Small intestine (tissue), 7 donors: ENCODE measurements at regions not wholly inside any gene's neighbourhood (a gene's known extent, or its start where the extent isn't known, plus 50 kb on each side); places are given as distances from the start of the nearest gene placed in this dataset.
"Not testable (repeated sequence)": the region's sequence is repeated elsewhere in the genome, so short reads cannot be mapped to it uniquely, and the experiment has no call there.

Source experiments
- DNase-seq, 2 donors: peaks; one replicate each; pipeline versions ENCODE4 v3.0.0 to v3.0.0-alpha.2; 2013
- FAIRE-seq: peaks from 2 replicates; lab custom pipeline; 2012; peaks lifted over from hg19 to GRCh38; lab: Jason Lieb, UNC
- H3K27ac ChIP-seq, 3 donors: one replicate each; pipeline ENCODE4 v1.5.1; 2013; ENCODE audit warnings: low read length in 2 of 3, mild to moderate bottlenecking in 2 of 3, control low read depth in 1 of 3, inconsistent platforms in 1 of 3, low read depth in 1 of 3, moderate library complexity in 1 of 3
- H3K27me3 ChIP-seq, 3 donors: one replicate each; pipeline ENCODE4 v1.6.1; 2013; ENCODE audit warnings: low read length in 3 of 3, inconsistent platforms in 1 of 3; ENCODE audit not compliant: control insufficient read depth in 3 of 3, insufficient read depth in 3 of 3
- H3K36me3 ChIP-seq, 3 donors: one replicate each; pipeline ENCODE4 v1.6.1; 2013; ENCODE audit warnings: low read length in 3 of 3, inconsistent platforms in 1 of 3, low read depth in 1 of 3, mild to moderate bottlenecking in 1 of 3, moderate library complexity in 1 of 3; ENCODE audit not compliant: control insufficient read depth in 3 of 3, insufficient read depth in 2 of 3
- H3K4me1 ChIP-seq, 3 donors: one replicate each; pipeline ENCODE4 v1.6.1; 2013; ENCODE audit warnings: low read length in 2 of 3, inconsistent platforms in 1 of 3, low read depth in 1 of 3, mild to moderate bottlenecking in 1 of 3, moderate library complexity in 1 of 3; ENCODE audit not compliant: control insufficient read depth in 3 of 3, insufficient read depth in 2 of 3
- H3K4me3 ChIP-seq, 3 donors: one replicate each; pipeline ENCODE4 v1.5.1; 2013; ENCODE audit warnings: low read length in 3 of 3, control low read depth in 1 of 3, inconsistent platforms in 1 of 3, low read depth in 1 of 3, mild to moderate bottlenecking in 1 of 3, moderate library complexity in 1 of 3
- H3K9me3 ChIP-seq, 2 donors: one replicate each; pipeline ENCODE4 v1.6.1; 2013; ENCODE audit warnings: low read depth in 1 of 2, low read length in 1 of 2; ENCODE audit not compliant: control insufficient read depth in 2 of 2, insufficient read depth in 1 of 2
- WGBS, 3 donors: extraction: QIAGEN DNeasy Blood & Tissue Kit; methylation state at CpG; one replicate each; pipeline ENCODE4 v1.1.7; 2013; 5-methylcytosine and 5-hydroxymethylcytosine counted together
- donor health status: healthy with polysubstance abuse.
- donor health status: control.
- donor health status: control.
- donor health status: Bipolar disorder and iron deficiency.
- donor health status: healthy.

DNA sequence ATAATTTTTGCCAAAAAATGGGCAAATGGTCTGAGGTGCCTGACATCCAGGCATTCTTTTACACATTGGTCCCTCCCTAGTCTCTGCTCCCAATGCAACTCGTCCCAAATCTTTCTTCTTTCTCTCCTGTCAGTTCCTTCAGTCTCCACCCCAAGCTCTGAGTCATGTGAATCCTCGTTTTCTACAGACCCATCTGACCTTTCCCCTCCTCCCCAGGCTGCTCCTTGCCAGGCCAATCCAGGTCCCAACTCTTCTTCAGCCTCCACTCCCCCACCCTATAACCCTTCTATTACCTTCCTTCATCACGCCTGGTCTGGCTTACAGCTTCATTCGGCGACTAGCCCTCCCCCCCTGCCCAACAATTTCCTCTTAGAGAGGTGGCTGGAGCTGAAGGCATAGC is 55.3 kb downstream of the BBS10 start:
- H3K4me3 ChIP-seq, H3K27me3 ChIP-seq, H3K27ac ChIP-seq, H3K36me3 ChIP-seq, FAIRE-seq, H3K9me3 ChIP-seq, H3K4me1 ChIP-seq, DNase-seq: not testable (repeated sequence)
- 68 to 78% (median 75%) methylated on average over 5 of the region's 5 CpGs for WGBS, 3 donors

DNA sequence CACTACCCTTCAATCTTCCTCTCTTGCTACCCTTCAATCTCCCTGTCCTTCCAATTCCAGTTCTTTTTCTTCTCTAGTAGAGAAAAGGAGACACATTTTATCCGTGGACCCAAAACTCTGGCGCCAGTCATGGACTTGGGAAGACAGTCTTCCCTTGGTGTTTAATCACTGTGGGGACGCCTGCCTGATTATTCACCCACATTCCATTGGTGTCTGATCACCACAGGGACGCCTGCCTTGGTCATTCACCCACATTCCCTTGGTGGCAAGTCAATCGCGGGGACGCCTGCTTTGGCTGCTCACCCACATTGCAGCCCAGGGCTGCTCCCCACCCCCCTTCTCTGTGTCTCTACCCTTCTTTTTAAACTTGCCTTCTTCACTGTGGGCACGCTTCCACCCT is 55.9 kb downstream of the BBS10 start:
- not testable (repeated sequence) for H3K27ac ChIP-seq, DNase-seq, H3K4me3 ChIP-seq, FAIRE-seq, H3K4me1 ChIP-seq, H3K27me3 ChIP-seq, H3K9me3 ChIP-seq, H3K36me3 ChIP-seq
- 82 to 86% (median 86%) methylated on average over 8 of the region's 8 CpGs for WGBS, 3 donors

DNA sequence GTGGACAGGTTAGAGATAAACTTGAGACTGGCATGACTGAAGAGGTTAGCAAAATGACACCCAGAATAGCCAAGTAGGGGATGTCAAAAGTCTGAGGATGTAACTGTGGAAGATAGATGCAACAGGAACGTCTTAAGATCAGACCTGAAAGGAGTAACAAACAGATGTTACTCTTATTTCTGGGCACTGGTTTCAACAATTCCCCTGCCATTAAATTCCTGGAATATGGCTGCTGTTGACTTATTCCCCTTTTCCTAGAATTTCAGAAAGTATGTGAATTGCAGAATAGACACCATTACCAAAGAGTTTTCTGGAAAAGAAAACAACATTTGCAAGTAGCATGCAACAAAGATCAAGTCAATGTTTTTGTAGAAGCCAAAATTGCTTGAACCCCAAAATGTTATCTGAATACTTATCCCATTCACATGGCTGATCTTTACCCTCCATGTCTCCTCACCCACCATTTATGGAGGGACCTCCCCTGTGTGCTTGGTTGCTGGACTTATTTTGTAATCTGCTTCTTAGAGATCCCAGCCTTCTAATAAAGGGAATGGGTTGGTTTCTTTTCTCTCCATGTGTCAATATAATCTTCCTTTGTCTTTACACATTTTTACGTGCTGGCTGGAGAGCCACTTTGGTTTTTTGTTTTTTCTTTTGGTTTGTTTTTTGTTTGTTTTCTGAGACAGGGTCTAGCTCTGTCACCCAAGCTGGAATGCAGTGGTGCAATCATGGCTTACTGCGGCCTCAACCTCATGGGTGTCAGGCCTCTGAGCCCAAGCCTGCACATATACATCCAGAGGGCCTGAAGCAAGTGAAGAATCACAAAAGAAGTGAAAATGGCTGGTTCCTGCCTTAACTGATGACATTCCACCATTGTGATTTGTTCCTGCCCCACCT is 57.0 kb downstream of the BBS10 start:
- no peaks in the 10 kb centered on the region for H3K4me1 ChIP-seq
- 73 to 81% (median 74%) methylated on average over 3 of the region's 3 CpGs for WGBS, 3 donors
- FAIRE-seq (no peak), DNase-seq (no peak)
- H3K27me3 ChIP-seq: no peaks in the 10 kb centered on the region
- no peak overlapping the region for H3K4me3 ChIP-seq
- H3K36me3 ChIP-seq: no peaks in the 10 kb centered on the region
- H3K9me3 ChIP-seq: no peaks in the 10 kb centered on the region
- no peak overlapping the region for H3K27ac ChIP-seq

DNA sequence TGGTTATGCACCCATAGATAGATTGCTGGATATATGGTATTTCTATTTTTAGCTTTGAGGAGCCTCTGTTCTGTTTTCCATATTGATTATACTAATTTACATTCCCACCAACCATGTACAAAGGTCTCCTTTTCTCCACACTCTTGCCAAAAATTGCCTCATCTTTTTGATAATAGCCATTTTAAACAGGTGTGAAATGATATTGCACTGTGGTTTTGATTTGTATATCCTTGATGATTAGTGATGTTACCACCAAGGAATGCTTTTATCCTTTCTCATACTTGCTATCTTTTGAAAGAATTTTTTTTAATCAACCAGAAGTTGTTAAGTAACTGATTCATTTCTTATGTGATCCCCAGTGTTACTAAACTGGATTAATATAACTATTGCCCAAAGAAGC is 60.0 kb downstream of the BBS10 start:
- H3K27ac ChIP-seq: no peak overlapping the region
- no peak for DNase-seq
- no peaks in the 10 kb centered on the region for H3K9me3 ChIP-seq
- H3K27me3 ChIP-seq: no peaks in the 10 kb centered on the region
- H3K4me1 ChIP-seq: no peaks in the 10 kb centered on the region
- H3K36me3 ChIP-seq: no peaks in the 10 kb centered on the region
- FAIRE-seq: no peak
- no peak overlapping the region for H3K4me3 ChIP-seq

DNA sequence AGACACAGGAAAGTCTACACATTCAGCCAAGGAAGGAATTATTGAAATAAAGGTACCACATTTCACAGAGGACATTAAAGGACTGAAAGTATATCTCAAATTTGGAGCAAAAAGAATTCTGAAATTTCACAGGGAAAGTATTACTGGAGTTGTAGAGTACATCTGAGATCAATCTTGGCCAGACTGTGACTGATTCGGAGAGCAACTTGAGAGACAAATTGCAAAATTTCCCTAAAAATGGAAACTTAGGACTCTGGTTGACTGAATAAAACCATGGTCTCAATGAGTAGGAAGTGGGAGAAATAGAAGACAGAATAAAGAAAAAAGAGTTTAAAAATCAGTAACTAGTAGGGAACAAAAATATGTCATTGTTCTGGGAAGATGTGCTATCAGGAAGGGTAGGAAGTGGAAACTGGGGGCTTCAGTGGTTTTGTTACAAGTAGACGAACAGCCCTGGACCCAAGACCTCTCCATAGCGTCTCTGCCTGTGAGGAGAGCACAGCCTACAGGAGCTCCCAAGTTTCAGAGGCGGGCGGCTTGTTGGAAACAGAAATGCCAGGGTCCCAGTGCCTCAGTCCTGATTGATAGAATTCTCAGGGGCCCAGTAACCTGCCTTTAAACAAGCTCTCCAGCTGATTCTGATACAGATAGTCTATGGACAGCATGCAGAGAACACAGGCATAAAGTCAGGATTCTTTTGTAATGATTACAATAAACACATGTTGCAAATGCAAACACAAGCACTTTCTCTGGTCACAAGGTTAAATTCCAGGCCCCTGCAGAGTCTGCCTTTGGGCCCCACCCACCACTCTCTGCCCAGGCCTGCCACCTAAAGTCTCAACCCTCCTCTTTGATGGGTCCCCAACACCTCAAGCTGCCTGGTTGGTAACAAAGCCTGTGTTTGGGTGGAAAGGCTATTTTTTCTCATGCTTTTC is 63.1 kb downstream of the BBS10 start:
- Histone ChIP-seq H3K36me3 (no peaks in the 10 kb centered on the region), H3K4me1 (no peaks in the 10 kb centered on the region), H3K27ac (no peak overlapping the region), H3K9me3 (no peaks in the 10 kb centered on the region), H3K27me3 (no peaks in the 10 kb centered on the region), H3K4me3 (no peak overlapping the region)
- WGBS, 3 donors: 78 to 85% (median 84%) methylated on average over 5 of the region's 5 CpGs
- DNase-seq: peak in 1 of 2 donors; percentile 2
- FAIRE-seq: no peak

DNA sequence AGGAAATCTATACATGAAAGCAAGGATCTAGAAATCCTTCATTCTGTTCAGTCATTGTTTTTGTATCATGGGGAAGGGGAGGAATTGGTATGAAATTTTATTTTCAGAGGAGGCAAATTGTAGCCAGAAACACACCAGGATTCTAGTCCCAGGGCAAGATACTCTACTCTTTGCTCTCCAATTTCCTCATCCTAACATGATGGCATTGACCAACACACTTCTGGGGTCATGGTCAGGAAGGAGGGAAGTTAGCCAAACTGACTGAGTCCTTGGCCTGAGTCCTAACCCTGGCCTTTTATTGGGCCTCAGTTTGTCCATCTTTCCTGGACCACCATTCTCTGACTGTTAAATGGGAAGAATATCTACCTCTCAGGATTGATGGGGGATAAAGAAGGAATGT is 65.5 kb downstream of the BBS10 start:
- peaks cover 0 to 3% (median 0%) of the 10 kb centered on the region in 3 donors for H3K27me3 ChIP-seq
- no peaks in the 10 kb centered on the region for H3K36me3 ChIP-seq
- no peak overlapping the region for H3K27ac ChIP-seq
- no peaks in the 10 kb centered on the region for H3K4me1 ChIP-seq
- H3K4me3 ChIP-seq: no peak overlapping the region
- FAIRE-seq (no peak), DNase-seq (no peak)
- H3K9me3 ChIP-seq: no peaks in the 10 kb centered on the region

DNA sequence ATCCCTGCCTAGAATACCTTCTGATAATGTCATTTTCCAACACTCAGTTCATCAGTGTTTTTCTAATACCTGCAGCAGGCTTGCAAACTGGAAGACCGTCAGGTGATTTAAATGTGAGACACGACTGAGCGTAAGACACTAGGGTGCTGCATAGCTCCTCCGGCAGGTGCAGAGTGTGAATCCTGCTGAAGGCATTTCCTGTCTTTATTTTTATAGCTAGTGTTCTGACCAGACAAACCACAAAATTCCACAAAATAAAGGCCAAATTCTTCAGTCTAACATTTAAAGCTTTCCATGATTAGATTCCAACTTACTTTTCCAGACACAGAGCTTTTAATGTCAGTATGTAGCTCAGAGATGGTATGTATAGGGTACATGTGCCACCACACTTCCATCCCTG is 70.7 kb downstream of the BBS10 start:
- H3K9me3 ChIP-seq: no peaks in the 10 kb centered on the region
- no peaks in the 10 kb centered on the region for H3K36me3 ChIP-seq
- FAIRE-seq: no peak
- 89 to 95% (median 91%) methylated on average over 4 of the region's 4 CpGs for WGBS, 3 donors
- H3K4me1 ChIP-seq: no peaks in the 10 kb centered on the region
- no peak for DNase-seq
- peaks cover 0 to 3% (median 0%) of the 10 kb centered on the region in 3 donors for H3K27me3 ChIP-seq
- no peak overlapping the region for H3K4me3 ChIP-seq
- no peak overlapping the region for H3K27ac ChIP-seq

DNA sequence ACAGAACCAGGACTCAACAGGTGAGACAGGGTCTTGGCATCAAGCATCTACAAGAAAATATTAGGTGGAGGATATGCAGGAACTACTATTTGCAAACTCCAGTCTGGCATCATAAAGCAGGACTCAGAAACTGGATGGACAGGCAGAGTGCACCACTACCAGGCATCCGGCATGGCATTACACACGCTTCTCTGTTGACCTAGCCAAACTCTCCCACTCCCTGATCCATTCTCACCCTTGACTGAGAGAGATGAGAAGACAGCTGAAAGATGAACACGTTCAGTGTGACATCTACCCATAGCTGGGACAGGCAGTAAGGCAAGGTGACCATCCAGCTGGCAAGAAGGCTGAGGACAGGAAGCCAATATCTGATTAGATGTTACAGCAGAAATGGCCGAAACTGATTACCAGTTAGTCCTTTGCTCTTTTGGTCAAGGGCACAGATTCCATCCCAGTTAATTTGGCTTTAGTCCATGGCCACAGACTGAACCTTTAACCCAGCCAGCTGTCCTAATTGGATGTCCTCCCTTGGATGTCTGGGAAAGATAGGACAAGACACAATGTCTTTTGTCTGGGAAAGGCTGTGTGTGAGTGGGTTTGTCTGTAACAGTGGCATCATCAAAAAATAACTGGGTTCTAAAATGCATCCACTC is 71.6 kb downstream of the BBS10 start:
- Histone ChIP-seq H3K9me3 (no peaks in the 10 kb centered on the region), H3K27ac (no peak overlapping the region), H3K4me3 (no peak overlapping the region), H3K27me3 (peaks cover 0 to 7% (median 0%) of the 10 kb centered on the region in 3 donors), H3K36me3 (no peaks in the 10 kb centered on the region), H3K4me1 (no peaks in the 10 kb centered on the region)
- 56 to 64% (median 59%) methylated on average over 4 of the region's 4 CpGs for WGBS, 3 donors
- DNase-seq: no peak
- FAIRE-seq: no peak
